ENCODE measurements at regions not wholly inside any gene's neighbourhood (a gene's known extent, or its start where the extent isn't known, plus 50 kb on each side); places are given as distances from the start of the nearest gene placed in this dataset.
"Not testable (repeated sequence)": the region's sequence is repeated elsewhere in the genome, so short reads cannot be mapped to it uniquely, and the experiment has no call there.

- no peak for DNase-seq (ENCODE audit: low read depth in 4 of 4, low spot score in 2 of 4)
These were observed 487.2 kb downstream of the MN1 start for GRCh38 chr22:27314276-27314807.

GRCh38 chr22:27315833-27316232, 485.7 kb downstream of the MN1 start:
- DNase-seq (ENCODE audit: low read depth in 4 of 4, low spot score in 2 of 4) = no peak

- DNase-seq (ENCODE audit: low read depth in 4 of 4, low spot score in 2 of 4) = no peak
These were observed 484.5 kb downstream of the MN1 start for GRCh38 chr22:27317096-27317495.

GRCh38 chr22:27317971-27318428, 483.6 kb downstream of the MN1 start:
- peak in 1 of 4 donors; percentile 65 for DNase-seq (ENCODE audit: low read depth in 4 of 4, low spot score in 2 of 4)

GRCh38 chr22:27318516-27318915, 483.0 kb downstream of the MN1 start:
- DNase-seq (ENCODE audit: low read depth in 4 of 4, low spot score in 2 of 4) = no peak

GRCh38 chr22:27323661-27324060, 477.9 kb downstream of the MN1 start:
- DNase-seq (ENCODE audit: low read depth in 4 of 4, low spot score in 2 of 4) = no peak

- DNase-seq (ENCODE audit: low read depth in 4 of 4, low spot score in 2 of 4) = not testable (repeated sequence)
These were observed 476.6 kb downstream of the MN1 start for GRCh38 chr22:27324908-27325307.

- DNase-seq (ENCODE audit: low read depth in 4 of 4, low spot score in 2 of 4) = no peak
These were observed 474.1 kb downstream of the MN1 start for GRCh38 chr22:27327497-27327896.

- no peak for DNase-seq (ENCODE audit: low read depth in 4 of 4, low spot score in 2 of 4)
These were observed 473.4 kb downstream of the MN1 start for GRCh38 chr22:27327981-27328721.

- no peak for DNase-seq (ENCODE audit: low read depth in 4 of 4, low spot score in 2 of 4)
These were observed 472.3 kb downstream of the MN1 start for GRCh38 chr22:27329131-27329850.

GRCh38 chr22:27329966-27330645, 471.4 kb downstream of the MN1 start:
- DNase-seq (ENCODE audit: low read depth in 4 of 4, low spot score in 2 of 4) = no peak

GRCh38 chr22:27331526-27332281, 469.9 kb downstream of the MN1 start:
- no peak for DNase-seq (ENCODE audit: low read depth in 4 of 4, low spot score in 2 of 4)

GRCh38 chr22:27335102-27335660, 466.4 kb downstream of the MN1 start:
- DNase-seq (ENCODE audit: low read depth in 4 of 4, low spot score in 2 of 4) = no peak

- DNase-seq (ENCODE audit: low read depth in 4 of 4, low spot score in 2 of 4) = no peak
These were observed 465.1 kb downstream of the MN1 start for GRCh38 chr22:27336151-27337090.

- no peak for DNase-seq (ENCODE audit: low read depth in 4 of 4, low spot score in 2 of 4)
These were observed 463.9 kb downstream of the MN1 start for GRCh38 chr22:27337676-27338075.

GRCh38 chr22:27340047-27340446, 461.5 kb downstream of the MN1 start:
- DNase-seq (ENCODE audit: low read depth in 4 of 4, low spot score in 2 of 4) = no peak

GRCh38 chr22:27344546-27344945, 457.0 kb downstream of the MN1 start:
- DNase-seq (ENCODE audit: low read depth in 4 of 4, low spot score in 2 of 4) = no peak

GRCh38 chr22:27345691-27346090, 455.9 kb downstream of the MN1 start:
- peak in 1 of 4 donors; percentile 51 for DNase-seq (ENCODE audit: low read depth in 4 of 4, low spot score in 2 of 4)

GRCh38 chr22:27347951-27348350, 453.6 kb downstream of the MN1 start:
- DNase-seq (ENCODE audit: low read depth in 4 of 4, low spot score in 2 of 4) = peak in 2 of 4 donors; percentile 29 to 40

Data from left renal cortex interstitium (tissue), 4 donors.